Fibroblast of the aortic adventitia (primary cell): ENCODE measurements at regions not wholly inside any gene's neighbourhood (a gene's known extent, or its start where the extent isn't known, plus 50 kb on each side); places are given as distances from the start of the nearest gene placed in this dataset.
A peak's percentile ranks its signal among the peaks of the same experiment; 100 is the strongest.
"Not testable (repeated sequence)": the region's sequence is repeated elsewhere in the genome, so short reads cannot be mapped to it uniquely, and the experiment has no call there.

ENCODE experiments used
- DNase-seq: peaks from one replicate; pipeline ENCODE4 v3.0.0-alpha.2; 2010; ENCODE audit warnings: low read depth
- H3K4me3 ChIP-seq: 2 replicates; pipeline ENCODE4 v1.5.1; 2011; ENCODE audit warnings: low read depth, mild to moderate bottlenecking, control low read depth, low read length, moderate library complexity
- TF ChIP-seq, protein P1 (sequence below): IDR thresholded peaks from 2 replicates; pipeline ENCODE4 v1.5.1; 2011; ENCODE audit warnings: mild to moderate bottlenecking, low read length, control low read depth, inconsistent platforms; ENCODE audit not compliant: insufficient read depth

DNA sequence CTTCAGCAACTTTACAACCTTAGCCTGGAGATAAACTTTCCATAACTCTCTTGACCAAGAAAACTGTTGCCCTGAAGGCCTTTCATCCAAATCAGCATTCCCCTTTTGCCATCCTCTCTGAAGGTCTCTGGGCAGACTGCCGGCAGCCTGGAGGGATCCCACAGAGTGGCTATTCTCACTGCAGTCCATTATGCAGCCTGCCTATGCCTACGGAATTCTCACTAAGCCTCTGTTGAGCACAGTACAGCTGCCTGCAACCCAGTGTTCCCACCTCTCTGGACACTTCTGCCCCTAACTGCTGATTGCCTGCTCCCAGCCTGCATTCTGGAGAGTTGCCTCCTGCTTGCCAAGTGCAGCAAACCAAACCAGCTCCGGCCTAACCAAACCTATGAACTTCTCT is 548.9 kb upstream of the STEAP1 start:
- TF ChIP-seq, protein P1, sequence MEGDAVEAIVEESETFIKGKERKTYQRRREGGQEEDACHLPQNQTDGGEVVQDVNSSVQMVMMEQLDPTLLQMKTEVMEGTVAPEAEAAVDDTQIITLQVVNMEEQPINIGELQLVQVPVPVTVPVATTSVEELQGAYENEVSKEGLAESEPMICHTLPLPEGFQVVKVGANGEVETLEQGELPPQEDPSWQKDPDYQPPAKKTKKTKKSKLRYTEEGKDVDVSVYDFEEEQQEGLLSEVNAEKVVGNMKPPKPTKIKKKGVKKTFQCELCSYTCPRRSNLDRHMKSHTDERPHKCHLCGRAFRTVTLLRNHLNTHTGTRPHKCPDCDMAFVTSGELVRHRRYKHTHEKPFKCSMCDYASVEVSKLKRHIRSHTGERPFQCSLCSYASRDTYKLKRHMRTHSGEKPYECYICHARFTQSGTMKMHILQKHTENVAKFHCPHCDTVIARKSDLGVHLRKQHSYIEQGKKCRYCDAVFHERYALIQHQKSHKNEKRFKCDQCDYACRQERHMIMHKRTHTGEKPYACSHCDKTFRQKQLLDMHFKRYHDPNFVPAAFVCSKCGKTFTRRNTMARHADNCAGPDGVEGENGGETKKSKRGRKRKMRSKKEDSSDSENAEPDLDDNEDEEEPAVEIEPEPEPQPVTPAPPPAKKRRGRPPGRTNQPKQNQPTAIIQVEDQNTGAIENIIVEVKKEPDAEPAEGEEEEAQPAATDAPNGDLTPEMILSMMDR = no peak
- no peak overlapping the region for H3K4me3 ChIP-seq

GRCh38 chr7:89606511-89606910 is 547.8 kb upstream of the STEAP1 start:
- no peak overlapping the region for H3K4me3 ChIP-seq
- TF ChIP-seq, protein P1 = no peak

More for the DNA sequence above, 548.9 kb upstream of the STEAP1 start:
- no peak for DNase-seq

GRCh38 chr7:89607792-89608191 is 546.5 kb upstream of the STEAP1 start:
- TF ChIP-seq, protein P1 = no peak
- DNase-seq = no peak
- no peak overlapping the region for H3K4me3 ChIP-seq

More at GRCh38 chr7:89606511-89606910, 547.8 kb upstream of the STEAP1 start:
- DNase-seq = no peak

- H3K4me3 ChIP-seq, DNase-seq: not testable (repeated sequence)
Observed at GRCh38 chr7:89616829-89617228, 537.4 kb upstream of the STEAP1 start.

DNA sequence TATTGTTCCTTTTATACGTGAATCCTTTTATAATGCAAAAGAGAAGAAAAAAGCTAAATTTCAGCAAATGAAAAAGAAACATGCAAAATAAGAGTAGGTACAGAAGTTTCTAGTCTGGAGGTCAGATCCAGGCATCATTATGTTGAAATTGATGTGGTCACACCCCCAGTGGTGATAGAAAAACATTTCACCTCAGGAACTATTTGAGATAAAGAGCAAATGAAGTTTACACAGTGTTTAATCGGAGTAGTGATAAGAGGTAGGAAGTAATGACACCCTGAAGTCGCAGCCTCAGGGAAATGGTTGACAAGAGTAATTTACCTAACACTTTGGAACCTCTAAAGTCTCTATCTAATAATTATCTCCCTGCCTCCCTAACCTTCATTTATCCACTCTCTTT is 536.0 kb upstream of the STEAP1 start:
- TF ChIP-seq, protein P1 = no peak
- no peak overlapping the region for H3K4me3 ChIP-seq

GRCh38 chr7:89621925-89622641 is 532.2 kb upstream of the STEAP1 start:
- TF ChIP-seq, protein P1 = no peak
- H3K4me3 ChIP-seq = no peak overlapping the region
- no peak for DNase-seq

More for the DNA sequence above, 536.0 kb upstream of the STEAP1 start:
- DNase-seq = no peak

- H3K4me3 ChIP-seq = no peak overlapping the region
- TF ChIP-seq, protein P1 = peak; percentile 56
- peak; percentile 30 for DNase-seq
Observed at GRCh38 chr7:89623018-89623672, 531.1 kb upstream of the STEAP1 start.

DNA sequence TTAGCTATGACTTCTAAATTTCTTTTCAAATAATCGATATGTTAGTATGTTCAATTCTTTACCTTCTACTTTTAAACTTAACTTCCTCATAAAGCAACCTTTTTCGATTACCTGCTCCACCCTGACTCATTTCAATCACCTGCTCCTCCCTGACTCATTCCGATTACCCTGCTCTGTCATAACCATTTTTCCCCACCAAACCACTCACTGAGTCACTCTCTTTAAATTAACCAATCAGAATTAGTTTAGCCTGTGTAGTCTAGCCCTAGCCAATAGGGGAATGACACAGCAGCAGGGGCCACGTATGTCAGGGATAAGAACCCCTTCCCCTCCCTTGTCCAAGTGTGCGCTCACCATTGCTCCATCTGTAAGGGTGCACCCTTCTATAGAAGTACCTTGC is 530.1 kb upstream of the STEAP1 start:
- not testable (repeated sequence) for DNase-seq, H3K4me3 ChIP-seq
